ENCODE measurements at regions not wholly inside any gene's neighbourhood (a gene's known extent, or its start where the extent isn't known, plus 50 kb on each side); places are given as distances from the start of the nearest gene placed in this dataset.

DNA sequence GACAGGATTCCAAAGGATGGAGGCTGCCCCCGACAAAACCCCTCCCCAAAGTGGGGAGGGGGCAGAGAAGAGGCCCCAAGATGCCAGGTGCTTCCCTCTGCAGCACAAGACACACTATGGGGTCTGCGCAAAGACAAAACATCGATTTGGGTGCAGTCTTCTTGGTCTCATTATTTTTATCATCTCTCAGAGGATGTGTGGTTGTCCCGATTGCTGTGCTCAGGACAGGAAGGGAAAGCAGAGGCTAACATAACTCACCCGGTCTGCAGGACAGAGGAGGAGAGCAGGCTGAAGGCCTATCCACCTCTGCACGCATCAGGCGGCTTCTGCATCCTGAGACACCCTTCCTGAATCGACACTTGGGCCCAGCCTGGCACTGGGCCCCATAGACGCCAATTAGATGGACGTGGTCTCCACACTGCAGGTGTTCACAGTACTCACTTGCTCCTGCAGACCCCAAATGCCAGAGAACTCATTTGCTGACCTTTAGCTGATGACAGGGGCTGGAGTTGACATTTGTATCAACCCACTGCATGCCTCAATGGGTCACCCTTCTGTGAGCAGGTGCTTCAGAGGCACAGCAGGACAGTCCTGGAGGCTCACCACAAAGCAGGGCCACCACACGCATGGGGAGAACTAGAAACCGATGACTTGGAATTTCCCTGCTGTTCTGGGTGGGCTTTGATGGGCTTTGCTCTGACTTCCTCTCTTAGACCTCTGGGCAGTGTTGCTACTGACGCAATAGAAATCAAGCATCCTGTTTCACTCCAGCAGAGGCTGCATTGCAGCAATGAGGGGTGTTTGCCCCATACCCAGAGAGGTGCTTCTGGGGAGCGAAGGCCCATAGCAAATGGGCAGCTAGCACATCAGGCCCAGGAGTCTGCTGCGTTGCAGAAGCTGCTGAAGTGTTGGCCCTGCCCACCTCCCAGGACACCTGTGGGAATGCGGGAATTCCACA is 96.3 kb upstream of the ENPP6 start (continued):
- TF ChIP-seq, protein P1, sequence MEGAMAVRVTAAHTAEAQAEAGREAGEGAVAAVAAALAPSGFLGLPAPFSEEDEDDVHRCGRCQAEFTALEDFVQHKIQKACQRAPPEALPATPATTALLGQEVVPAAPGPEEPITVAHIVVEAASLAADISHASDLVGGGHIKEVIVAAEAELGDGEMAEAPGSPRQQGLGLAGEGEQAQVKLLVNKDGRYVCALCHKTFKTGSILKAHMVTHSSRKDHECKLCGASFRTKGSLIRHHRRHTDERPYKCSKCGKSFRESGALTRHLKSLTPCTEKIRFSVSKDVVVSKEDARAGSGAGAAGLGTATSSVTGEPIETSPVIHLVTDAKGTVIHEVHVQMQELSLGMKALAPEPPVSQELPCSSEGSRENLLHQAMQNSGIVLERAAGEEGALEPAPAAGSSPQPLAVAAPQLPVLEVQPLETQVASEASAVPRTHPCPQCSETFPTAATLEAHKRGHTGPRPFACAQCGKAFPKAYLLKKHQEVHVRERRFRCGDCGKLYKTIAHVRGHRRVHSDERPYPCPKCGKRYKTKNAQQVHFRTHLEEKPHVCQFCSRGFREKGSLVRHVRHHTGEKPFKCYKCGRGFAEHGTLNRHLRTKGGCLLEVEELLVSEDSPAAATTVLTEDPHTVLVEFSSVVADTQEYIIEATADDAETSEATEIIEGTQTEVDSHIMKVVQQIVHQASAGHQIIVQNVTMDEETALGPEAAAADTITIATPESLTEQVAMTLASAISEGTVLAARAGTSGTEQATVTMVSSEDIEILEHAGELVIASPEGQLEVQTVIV (IDR thresholded peaks at IDR 0.05; ENCODE audit: borderline replicate concordance, partially characterized antibody), result no peak
- TF ChIP-seq FOS (IDR thresholded peaks at IDR 0.05; ENCODE audit: borderline replicate concordance, extremely low read depth, insufficient read length), result no peak
- TF ChIP-seq JUNB (IDR thresholded peaks at IDR 0.05), result no peak; the same call in 1 of the 2 replicates
- TF ChIP-seq, protein P2, sequence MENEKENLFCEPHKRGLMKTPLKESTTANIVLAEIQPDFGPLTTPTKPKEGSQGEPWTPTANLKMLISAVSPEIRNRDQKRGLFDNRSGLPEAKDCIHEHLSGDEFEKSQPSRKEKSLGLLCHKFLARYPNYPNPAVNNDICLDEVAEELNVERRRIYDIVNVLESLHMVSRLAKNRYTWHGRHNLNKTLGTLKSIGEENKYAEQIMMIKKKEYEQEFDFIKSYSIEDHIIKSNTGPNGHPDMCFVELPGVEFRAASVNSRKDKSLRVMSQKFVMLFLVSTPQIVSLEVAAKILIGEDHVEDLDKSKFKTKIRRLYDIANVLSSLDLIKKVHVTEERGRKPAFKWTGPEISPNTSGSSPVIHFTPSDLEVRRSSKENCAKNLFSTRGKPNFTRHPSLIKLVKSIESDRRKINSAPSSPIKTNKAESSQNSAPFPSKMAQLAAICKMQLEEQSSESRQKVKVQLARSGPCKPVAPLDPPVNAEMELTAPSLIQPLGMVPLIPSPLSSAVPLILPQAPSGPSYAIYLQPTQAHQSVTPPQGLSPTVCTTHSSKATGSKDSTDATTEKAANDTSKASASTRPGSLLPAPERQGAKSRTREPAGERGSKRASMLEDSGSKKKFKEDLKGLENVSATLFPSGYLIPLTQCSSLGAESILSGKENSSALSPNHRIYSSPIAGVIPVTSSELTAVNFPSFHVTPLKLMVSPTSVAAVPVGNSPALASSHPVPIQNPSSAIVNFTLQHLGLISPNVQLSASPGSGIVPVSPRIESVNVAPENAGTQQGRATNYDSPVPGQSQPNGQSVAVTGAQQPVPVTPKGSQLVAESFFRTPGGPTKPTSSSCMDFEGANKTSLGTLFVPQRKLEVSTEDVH (IDR thresholded peaks at IDR 0.05; ENCODE audit: low read depth, partially characterized antibody), result no peak
- TF ChIP-seq MEF2A (IDR thresholded peaks at IDR 0.05; ENCODE audit: insufficient read depth, low read depth, low read length), result peak; percentile 76
- no peak for TF ChIP-seq KDM1A (IDR thresholded peaks at IDR 0.05; ENCODE audit: borderline replicate concordance)
- peak; percentile 98 for TF ChIP-seq RELA (IDR thresholded peaks at IDR 0.05; ENCODE audit: borderline replicate concordance, partially characterized antibody)
- no peak for TF ChIP-seq RUNX3 (IDR thresholded peaks at IDR 0.05; ENCODE audit: low read length)
- no peak for TF ChIP-seq SUPT20H (IDR thresholded peaks at IDR 0.05; ENCODE audit: borderline replicate concordance, control insufficient read depth, low read depth, low read length)
- peak; percentile 44; the same call in 1 of the 2 replicates for TF ChIP-seq MXI1 (IDR thresholded peaks at IDR 0.05; ENCODE audit: low read depth, low read length)
- TF ChIP-seq, protein P3, sequence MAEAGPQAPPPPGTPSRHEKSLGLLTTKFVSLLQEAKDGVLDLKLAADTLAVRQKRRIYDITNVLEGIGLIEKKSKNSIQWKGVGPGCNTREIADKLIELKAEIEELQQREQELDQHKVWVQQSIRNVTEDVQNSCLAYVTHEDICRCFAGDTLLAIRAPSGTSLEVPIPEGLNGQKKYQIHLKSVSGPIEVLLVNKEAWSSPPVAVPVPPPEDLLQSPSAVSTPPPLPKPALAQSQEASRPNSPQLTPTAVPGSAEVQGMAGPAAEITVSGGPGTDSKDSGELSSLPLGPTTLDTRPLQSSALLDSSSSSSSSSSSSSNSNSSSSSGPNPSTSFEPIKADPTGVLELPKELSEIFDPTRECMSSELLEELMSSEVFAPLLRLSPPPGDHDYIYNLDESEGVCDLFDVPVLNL (IDR thresholded peaks at IDR 0.05; ENCODE audit: low read depth, low read length), result no peak
- TF ChIP-seq TAF1 (IDR thresholded peaks at IDR 0.05; ENCODE audit: borderline replicate concordance, low read depth, low read length), result peak; percentile 77
- TF ChIP-seq CBX5 (IDR thresholded peaks at IDR 0.05; ENCODE audit: low read depth), result no peak
- peak; percentile 96 for TF ChIP-seq TCF3 (IDR thresholded peaks at IDR 0.05; ENCODE audit: borderline replicate concordance, insufficient read depth, low read depth, low read length)
- TF ChIP-seq YBX1 (IDR thresholded peaks at IDR 0.05), result no peak
- TF ChIP-seq ZSCAN29 (IDR thresholded peaks at IDR 0.05), result no peak
- TF ChIP-seq SUZ12 (IDR thresholded peaks at IDR 0.05; ENCODE audit: unreplicated experiment), result no peak
- no peak for TF ChIP-seq KAT2A (conservative IDR thresholded peaks at IDR 0.05; ENCODE audit: control insufficient read depth, low read depth, low read length)
- TF ChIP-seq, protein P4, sequence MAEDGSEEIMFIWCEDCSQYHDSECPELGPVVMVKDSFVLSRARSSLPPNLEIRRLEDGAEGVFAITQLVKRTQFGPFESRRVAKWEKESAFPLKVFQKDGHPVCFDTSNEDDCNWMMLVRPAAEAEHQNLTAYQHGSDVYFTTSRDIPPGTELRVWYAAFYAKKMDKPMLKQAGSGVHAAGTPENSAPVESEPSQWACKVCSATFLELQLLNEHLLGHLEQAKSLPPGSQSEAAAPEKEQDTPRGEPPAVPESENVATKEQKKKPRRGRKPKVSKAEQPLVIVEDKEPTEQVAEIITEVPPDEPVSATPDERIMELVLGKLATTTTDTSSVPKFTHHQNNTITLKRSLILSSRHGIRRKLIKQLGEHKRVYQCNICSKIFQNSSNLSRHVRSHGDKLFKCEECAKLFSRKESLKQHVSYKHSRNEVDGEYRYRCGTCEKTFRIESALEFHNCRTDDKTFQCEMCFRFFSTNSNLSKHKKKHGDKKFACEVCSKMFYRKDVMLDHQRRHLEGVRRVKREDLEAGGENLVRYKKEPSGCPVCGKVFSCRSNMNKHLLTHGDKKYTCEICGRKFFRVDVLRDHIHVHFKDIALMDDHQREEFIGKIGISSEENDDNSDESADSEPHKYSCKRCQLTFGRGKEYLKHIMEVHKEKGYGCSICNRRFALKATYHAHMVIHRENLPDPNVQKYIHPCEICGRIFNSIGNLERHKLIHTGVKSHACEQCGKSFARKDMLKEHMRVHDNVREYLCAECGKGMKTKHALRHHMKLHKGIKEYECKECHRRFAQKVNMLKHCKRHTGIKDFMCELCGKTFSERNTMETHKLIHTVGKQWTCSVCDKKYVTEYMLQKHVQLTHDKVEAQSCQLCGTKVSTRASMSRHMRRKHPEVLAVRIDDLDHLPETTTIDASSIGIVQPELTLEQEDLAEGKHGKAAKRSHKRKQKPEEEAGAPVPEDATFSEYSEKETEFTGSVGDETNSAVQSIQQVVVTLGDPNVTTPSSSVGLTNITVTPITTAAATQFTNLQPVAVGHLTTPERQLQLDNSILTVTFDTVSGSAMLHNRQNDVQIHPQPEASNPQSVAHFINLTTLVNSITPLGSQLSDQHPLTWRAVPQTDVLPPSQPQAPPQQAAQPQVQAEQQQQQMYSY (CRISPR knock-in tag; IDR thresholded peaks at IDR 0.05), result no peak
